GM21717 (cell line): ENCODE measurements at regions not wholly inside any gene's neighbourhood (a gene's known extent, or its start where the extent isn't known, plus 50 kb on each side); places are given as distances from the start of the nearest gene placed in this dataset.
"Not testable (repeated sequence)": the region's sequence is repeated elsewhere in the genome, so short reads cannot be mapped to it uniquely, and the experiment has no call there.

Source experiments
- ATAC-seq: cut with Tn5 transposase; IDR thresholded peaks from one replicate; pipeline ENCODE4 v1.9.1; 2021; ENCODE audit warnings: mild to moderate bottlenecking, moderate library complexity; ENCODE audit not compliant: unreplicated experiment

DNA sequence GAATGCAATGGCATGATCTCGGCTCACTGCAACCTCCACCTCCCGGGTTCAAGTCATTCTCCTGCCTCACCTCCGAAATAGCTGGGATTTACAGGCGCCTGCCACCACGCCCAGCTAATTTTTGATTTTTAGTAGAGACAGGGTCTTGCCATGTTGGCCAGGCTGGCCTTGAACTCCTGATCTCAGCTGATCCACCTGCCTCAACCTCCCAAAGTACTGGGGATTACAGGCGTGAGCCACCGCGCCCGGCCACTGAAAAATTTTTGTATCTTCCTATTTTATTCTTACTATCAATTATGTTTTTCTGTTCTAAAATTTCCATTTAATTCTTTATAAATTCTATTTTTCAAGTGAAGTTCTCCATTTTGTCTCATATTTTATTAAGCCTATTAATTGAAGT, 730.4 kb downstream of the EDEM1 start:
- no peak for ATAC-seq

GRCh38 chr3:5918626-5919025, 731.1 kb downstream of the EDEM1 start:
- no peak for ATAC-seq

GRCh38 chr3:5929027-5929426, 741.5 kb downstream of the EDEM1 start:
- ATAC-seq: no peak

DNA sequence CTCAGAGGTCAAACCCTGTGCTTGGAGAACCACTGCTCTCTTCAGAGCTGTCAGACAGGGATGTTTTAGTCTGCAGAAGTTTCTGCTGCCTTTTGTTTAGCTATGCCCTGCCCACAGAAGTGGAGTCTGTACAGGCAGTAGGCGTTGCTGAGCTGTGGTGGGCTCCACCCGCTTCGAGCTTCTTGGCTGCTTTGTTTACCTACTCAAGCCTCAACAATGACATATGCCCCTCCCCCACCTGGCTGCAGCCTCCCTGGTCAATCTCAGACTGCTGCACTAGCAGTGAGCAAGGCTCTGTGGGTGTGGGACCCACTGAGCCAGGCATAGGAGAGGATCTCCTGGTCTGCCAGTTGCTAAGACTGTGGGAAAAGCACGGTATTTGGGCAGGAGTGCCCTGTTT, 756.6 kb downstream of the EDEM1 start:
- ATAC-seq: not testable (repeated sequence)

- no peak for ATAC-seq
Observed at GRCh38 chr3:5948084-5948483, 760.6 kb downstream of the EDEM1 start.

GRCh38 chr3:5951026-5951425, 763.5 kb downstream of the EDEM1 start:
- ATAC-seq: no peak

- no peak for ATAC-seq
Observed at GRCh38 chr3:5972586-5972985, 785.1 kb downstream of the EDEM1 start.

DNA sequence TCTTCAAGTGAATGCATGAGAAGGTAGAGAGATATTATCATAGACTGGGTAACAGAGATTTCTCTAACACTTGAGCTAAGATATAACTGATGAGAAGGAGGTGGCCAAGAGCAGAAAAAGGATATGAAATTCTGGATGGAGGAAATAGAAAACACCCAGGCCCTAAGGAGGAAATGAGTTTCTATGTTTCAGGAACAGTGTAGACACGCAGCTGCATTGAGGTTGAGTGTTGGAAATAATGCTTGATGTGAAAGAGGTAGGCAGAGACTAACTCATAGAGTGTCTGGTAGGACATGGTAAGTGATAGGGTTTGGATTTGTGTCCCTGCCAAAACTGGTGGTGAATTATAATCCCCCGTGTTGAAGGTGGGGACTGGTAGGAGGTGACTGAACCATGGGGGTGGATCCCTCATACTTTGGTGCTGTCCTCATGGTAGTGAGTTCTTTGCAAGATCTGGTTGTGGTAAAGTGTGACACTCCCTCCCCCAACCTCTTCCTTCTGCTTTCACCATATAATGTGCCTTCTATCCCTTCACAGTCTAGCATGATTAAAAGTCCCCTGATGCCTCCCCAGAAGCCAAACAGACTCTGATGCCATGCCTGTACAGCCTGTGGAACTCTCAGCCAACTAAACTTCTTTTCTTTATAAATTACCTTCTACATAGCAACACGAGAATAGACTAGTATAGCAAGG, 787.3 kb downstream of the EDEM1 start:
- no peak for ATAC-seq

- no peak for ATAC-seq
Observed at GRCh38 chr3:5977331-5977730, 789.8 kb downstream of the EDEM1 start.

GRCh38 chr3:5980475-5980874, 793.0 kb downstream of the EDEM1 start:
- ATAC-seq: no peak

DNA sequence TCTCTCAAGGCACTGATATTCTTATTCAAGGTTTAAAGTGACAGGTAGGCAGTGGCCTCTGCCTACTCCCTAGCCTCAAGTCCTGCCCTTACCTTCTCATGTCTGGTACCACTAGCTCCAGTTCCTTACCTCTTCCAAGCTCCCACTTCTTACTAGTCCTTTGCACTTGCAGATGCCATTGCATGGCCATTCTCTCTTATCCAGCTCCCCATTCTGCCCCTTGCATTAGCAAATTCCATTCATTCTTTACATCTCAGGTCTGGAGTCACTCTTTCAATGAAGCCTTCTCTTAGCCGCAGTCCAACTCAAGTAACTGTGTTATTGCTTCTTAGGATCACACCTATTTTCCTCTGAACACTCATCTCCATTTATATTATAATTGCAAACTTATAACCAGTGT, 807.1 kb downstream of the EDEM1 start:
- no peak for ATAC-seq

DNA sequence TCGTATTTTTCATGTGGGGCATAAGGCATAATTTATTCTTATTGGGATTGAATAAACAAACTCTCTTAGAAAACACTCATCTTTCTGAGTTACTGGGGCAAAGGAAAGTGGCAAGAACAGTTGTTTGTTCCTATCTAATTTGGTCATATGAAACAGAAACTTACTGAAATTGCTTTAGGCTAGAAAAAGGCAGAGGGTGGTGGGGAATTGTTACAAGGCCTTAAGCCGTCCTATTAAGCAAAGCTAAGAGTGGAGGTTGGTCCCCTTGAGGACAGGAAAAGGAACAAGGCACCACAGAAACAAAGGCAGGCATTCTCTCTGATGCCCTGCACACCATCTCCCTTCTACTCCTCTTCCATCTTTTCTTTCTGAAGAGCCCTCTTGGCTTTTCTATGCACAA, 830.9 kb downstream of the EDEM1 start:
- ATAC-seq: no peak

DNA sequence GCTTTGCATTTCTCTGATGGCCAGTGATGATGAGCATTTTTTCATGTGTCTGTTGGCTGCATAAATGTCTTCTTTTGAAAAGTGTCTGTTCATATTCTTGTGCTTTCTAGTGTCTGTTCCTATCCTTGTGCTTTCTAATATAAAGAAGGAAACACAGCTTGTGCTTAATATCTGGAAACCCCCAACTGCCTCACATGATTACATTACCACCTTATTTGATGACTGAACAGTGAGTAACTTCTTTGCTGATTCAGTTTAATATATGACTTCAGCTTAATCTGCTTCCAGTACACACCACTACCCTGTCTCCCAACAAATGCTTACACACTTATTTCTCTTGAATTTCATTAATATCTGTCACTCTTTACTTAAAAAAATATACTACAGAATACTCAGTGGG, 835.1 kb downstream of the EDEM1 start:
- ATAC-seq: no peak

DNA sequence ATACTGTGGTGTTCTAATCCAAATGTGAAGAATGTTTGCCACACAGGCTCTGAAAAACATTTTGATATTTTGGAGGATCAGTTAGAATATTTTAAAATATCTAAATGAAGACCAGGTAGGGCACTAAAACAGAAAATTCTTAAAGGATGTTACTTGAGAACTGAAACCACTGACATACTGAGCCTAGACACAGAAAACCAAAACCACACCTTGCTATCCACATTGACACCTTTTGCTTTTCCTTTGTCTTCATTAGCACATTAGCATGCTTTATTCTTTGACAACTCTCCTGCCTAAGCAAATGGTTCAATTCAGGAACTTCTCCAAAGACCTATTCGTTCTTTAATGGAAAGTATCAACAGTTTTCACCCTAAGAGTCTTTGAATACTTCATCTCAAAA, 835.9 kb upstream of the GRM7 start:
- no peak for ATAC-seq

GRCh38 chr3:6030648-6031047, 830.3 kb upstream of the GRM7 start:
- ATAC-seq: not testable (repeated sequence)

GRCh38 chr3:6035626-6036025, 825.3 kb upstream of the GRM7 start:
- ATAC-seq: no peak

- ATAC-seq: no peak
Observed at GRCh38 chr3:6039971-6040370, 820.9 kb upstream of the GRM7 start.

GRCh38 chr3:6041894-6042293, 819.0 kb upstream of the GRM7 start:
- ATAC-seq: no peak

GRCh38 chr3:6047016-6047415, 813.9 kb upstream of the GRM7 start:
- no peak for ATAC-seq

DNA sequence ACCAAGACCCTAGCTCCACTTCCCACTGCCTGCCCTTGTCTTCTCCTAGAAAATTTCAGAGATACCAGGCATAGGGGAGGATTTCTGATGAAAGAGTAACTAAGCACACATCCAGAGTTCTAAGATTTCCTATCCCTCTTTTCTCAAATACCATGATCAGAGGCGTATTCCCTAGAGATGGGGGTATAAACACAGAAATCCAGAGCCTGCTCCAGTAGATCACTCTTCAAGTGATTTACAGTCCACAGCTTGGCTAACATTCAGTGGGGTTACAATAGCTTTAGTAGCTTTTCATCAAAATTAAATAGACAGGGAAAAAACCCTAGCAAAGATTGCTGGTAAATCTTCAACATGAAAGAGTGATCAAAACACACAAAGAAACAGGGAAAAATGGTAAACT, 800.7 kb upstream of the GRM7 start:
- ATAC-seq: no peak

GRCh38 chr3:6062261-6063187, 798.4 kb upstream of the GRM7 start:
- no peak for ATAC-seq

GRCh38 chr3:6066397-6066796, 794.5 kb upstream of the GRM7 start:
- ATAC-seq: no peak
